Fibroblast of pulmonary artery (primary cell): ENCODE measurements at regions not wholly inside any gene's neighbourhood (a gene's known extent, or its start where the extent isn't known, plus 50 kb on each side); places are given as distances from the start of the nearest gene placed in this dataset.
"Not testable (repeated sequence)": the region's sequence is repeated elsewhere in the genome, so short reads cannot be mapped to it uniquely, and the experiment has no call there.

Experiments used
- DNase-seq: peaks from one replicate; pipeline ENCODE4 v3.0.0-alpha.2; 2010; ENCODE audit warnings: low read depth
- H3K4me3 ChIP-seq: replicated peaks from 2 replicates; pipeline ENCODE4 v1.5.1; 2011; ENCODE audit warnings: low read depth, mild to moderate bottlenecking, control low read depth, low read length, moderate library complexity
- CTCF ChIP-seq: IDR thresholded peaks from 2 replicates; pipeline ENCODE4 v1.5.1; 2011; ENCODE audit warnings: mild to moderate bottlenecking, control low read depth, low read length, inconsistent platforms; ENCODE audit errors: missing control alignments

DNA sequence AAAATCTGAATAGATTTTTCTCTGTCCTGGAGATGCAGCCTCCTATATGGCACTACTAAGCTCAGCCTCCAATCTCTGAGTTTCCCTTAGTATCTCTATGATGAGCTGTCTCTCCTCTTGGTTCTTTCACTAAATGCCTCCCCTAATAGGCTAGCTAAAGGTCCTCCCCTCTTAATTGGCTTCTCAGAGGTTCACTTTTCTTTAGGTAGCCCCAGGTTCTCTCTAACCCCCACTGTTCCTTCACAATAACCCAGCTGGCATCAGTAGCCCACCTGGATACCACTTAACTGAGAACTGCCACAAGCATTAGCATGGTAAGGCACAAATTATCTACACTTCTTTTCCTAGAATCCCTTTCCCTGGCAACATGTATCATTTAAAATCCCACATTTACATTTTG is 523.2 kb downstream of the IGSF11 start:
- TF ChIP-seq CTCF, result no peak
- DNase-seq, result no peak
- H3K4me3 ChIP-seq, result no peak overlapping the region

GRCh38 chr3:118512301-118512700 is 522.3 kb downstream of the IGSF11 start:
- no peak for DNase-seq
- no peak for TF ChIP-seq CTCF
- H3K4me3 ChIP-seq, result no peak overlapping the region

DNA sequence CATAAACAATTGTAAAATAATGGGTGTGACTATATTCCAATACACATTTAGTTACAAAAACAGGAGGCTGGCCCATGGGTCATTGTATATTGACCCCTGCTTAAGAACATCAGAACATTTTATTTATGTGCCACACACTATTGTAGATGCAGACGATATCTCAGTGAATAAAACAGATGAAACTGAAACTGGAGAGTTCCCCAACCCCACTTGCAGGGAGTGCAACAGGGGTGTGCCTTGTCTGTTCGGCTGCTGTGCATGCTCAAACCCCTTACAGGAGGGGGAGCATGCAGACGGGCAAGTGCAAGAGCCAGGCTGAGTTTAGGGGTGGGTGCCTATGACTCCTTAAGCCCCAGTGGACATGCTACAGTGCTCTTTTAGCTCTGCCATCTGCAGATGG is 509.6 kb downstream of the IGSF11 start:
- no peak overlapping the region for H3K4me3 ChIP-seq
- DNase-seq, result no peak
- no peak for TF ChIP-seq CTCF

GRCh38 chr3:118526758-118527513 is 507.7 kb downstream of the IGSF11 start:
- no peak overlapping the region for H3K4me3 ChIP-seq
- no peak for TF ChIP-seq CTCF
- DNase-seq, result no peak

DNA sequence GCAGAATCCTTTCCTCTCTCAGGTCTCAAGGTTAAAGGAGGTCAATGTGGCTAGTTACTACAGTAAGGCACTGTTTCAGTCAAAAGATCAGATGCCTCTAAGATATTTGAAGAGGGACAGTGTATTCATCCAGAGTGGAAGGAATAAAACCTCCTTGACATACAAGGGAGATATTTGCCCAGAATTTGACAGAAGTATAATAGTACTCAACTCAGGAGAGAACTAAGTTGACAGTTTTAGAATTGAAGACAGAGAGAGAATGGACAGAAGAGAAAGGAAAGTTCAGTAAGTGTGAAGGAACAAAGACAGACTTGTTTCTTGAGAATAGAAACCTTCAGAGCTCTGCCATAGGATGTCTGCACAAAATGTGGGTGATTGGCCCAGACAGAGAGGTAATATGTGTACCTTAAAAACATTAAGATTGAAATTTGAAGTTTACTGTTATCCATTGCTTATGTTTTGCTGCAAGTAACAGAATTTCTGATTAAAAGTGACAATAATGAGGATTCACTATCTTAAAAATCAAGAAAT is 507.1 kb downstream of the IGSF11 start:
- H3K4me3 ChIP-seq, result no peak overlapping the region
- no peak for TF ChIP-seq CTCF
- no peak for DNase-seq

DNA sequence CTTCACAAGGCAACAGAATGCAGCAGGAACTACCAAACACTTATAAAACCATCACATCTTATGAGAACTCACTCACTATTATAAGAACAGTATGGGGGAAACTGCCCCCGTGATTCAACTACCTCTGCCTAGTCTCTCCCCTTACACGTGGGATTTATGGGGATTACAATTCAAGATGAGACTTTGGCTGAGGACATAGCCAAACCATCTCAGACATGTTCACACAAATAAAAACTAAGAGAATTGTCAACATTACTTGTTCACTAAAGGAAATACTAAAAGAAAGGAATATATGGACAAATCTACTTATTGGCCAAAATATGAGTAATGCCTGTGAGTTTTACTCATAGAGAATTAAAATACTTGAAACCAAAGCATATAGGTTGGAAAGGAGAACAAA is 505.1 kb downstream of the IGSF11 start:
- no peak for TF ChIP-seq CTCF
- H3K4me3 ChIP-seq, result no peak overlapping the region
- DNase-seq, result no peak

DNA sequence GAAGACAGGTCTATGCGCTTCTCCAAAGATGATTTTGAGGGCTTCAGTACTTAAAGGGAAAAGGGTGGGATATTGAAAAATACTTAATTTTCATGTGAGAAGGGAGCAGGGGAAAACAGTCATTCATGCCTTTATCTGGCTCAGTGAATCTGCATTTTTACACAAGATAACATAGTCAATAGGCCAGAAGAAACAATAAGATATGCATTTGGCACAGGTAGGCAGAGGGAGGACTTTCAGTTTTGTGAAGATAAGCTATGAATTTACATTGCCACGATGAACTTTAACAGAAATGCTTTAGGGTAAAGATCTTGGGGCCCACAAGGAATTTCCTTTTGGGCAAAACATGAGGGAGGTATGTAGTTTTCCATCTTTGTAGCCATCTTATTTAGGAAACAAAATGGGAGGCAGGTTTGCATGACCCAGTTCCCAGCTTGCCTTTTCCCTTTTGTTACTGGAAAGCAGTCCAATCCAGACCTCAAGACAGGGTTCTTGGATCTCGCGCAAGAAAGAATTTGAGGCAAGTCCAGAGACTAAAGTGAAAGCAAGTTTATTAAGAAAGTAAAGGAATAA is 504.2 kb downstream of the IGSF11 start:
- DNase-seq, result no peak
- no peak for TF ChIP-seq CTCF
- no peak overlapping the region for H3K4me3 ChIP-seq

DNA sequence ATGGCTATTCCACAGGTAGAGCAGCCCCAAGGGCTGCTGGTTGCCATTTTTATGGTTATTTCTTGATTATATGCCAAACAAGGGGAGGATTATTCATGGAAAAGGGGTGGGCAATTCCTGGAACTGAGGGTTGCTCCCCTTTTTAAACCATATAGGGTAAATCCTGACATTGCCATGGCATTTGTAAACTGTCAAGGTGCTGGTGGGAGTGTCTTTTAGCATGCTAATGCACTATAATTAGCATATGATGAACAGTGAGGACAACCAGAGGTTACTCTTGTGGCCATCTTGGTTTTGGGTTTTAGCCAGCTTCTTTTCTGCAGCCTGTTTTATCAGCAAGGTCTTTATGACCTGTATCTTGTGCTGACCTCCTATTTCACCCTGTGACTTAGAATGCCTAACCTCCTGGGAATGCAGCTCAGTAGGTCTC is 503.7 kb downstream of the IGSF11 start:
- DNase-seq, result not testable (repeated sequence)

More for the DNA sequence above, 503.7 kb downstream of the IGSF11 start:
- H3K4me3 ChIP-seq, result not testable (repeated sequence)
